GM12878 (cell line): ENCODE measurements at regions not wholly inside any gene's neighbourhood (a gene's known extent, or its start where the extent isn't known, plus 50 kb on each side); places are given as distances from the start of the nearest gene placed in this dataset.

Experiments
- ATAC-seq: fragments of 200-7000 bp; cut with Tn5 transposase; 3 replicates; pipeline ENCODE4 v1.9.1; 2020; ENCODE audit warnings: mild to moderate bottlenecking, moderate library complexity
- BruUV-seq: library from RNA; stranded (reverse); fragments of 400-500 nt; replicated peaks from 2 replicates; lab custom pipeline; 2021; lab: Mats Ljungman, UMichigan
- CTCF ChIA-PET: fragments of 300-600 bp; sonication (Branson Sonifier 250); formaldehyde crosslinking; extraction: SDS; loops from one replicate; lab custom pipeline; 2021; ENCODE audit warnings: inconsistent platforms; lab: Yijun Ruan, JAX
- POLR2A ChIA-PET: fragments of 350-600 bp; formaldehyde crosslinking; extraction: SDS; loops from one replicate; lab custom pipeline; 2021; ENCODE audit warnings: inconsistent platforms; lab: Charles Lee
- RAD21 ChIA-PET: fragments of 300-600 bp; sonication (Branson Sonifier 250); formaldehyde crosslinking; loops from one replicate; lab custom pipeline; 2023; ENCODE audit warnings: antibody characterized with exemption; ENCODE audit not compliant: unreplicated experiment; lab: Charles Lee
- SMC1A ChIA-PET: fragments of 300-600 bp; sonication (Branson Sonifier 250); formaldehyde crosslinking; loops from one replicate; lab custom pipeline; 2023; ENCODE audit not compliant: unreplicated experiment, uncharacterized antibody; lab: Charles Lee
- DNase-seq: peaks from one replicate; pipeline ENCODE4 v3.0.0-alpha.2; 2011; ENCODE audit warnings: low read depth, low spot score
- FAIRE-seq: peaks from 3 replicates; lab custom pipeline; 2011; peaks lifted over from hg19 to GRCh38; lab: Jason Lieb, UNC
- H2AFZ ChIP-seq: 2 replicates; pipeline ENCODE4 v1.6.0; 2011; ENCODE audit warnings: low read depth, low read length, control low read depth; ENCODE audit not compliant: control insufficient read depth
- H3K27ac ChIP-seq: 2 replicates; pipeline ENCODE4 v1.5.1; 2011; ENCODE audit warnings: control low read depth; ENCODE audit not compliant: control insufficient read depth, insufficient read depth
- H3K27me3 ChIP-seq, 2 experiments: replicated peaks in 1 of 2; 2 replicates each; pipeline versions ENCODE4 v1.6.0 to v1.6.1; 2011; ENCODE audit warnings: low read length in 1 of 2; ENCODE audit not compliant: control insufficient read depth in 2 of 2, insufficient read depth in 2 of 2
- H3K36me3 ChIP-seq, 2 experiments: 2 replicates each; pipeline ENCODE4 v1.5.1; 2011; ENCODE audit warnings: low read length in 1 of 2; ENCODE audit not compliant: control insufficient read depth in 2 of 2, insufficient read depth in 2 of 2
- H3K4me1 ChIP-seq: 2 replicates; pipeline ENCODE4 v1.6.1; 2011; ENCODE audit warnings: mild to moderate bottlenecking, low read length, moderate library complexity, mixed read lengths; ENCODE audit not compliant: control insufficient read depth, insufficient read depth
- H3K4me2 ChIP-seq: 2 replicates; pipeline ENCODE4 v1.6.0; 2011; ENCODE audit warnings: control low read depth; ENCODE audit not compliant: control insufficient read depth, insufficient read depth
- H3K4me3 ChIP-seq: fragments of 200-600 bp; sonication (generic); 2 replicates; pipeline ENCODE4 v1.5.1; 2016
- H3K79me2 ChIP-seq: 2 replicates; pipeline ENCODE4 v1.6.0; 2011; ENCODE audit warnings: low read length; ENCODE audit not compliant: control insufficient read depth, insufficient read depth
- H3K9ac ChIP-seq: 2 replicates; pipeline ENCODE4 v1.8.0; 2011; ENCODE audit warnings: low read length, control low read depth, mixed read lengths; ENCODE audit not compliant: control insufficient read depth, insufficient read depth
- H3K9me3 ChIP-seq: replicated peaks from 3 replicates; pipeline ENCODE4 v1.5.1; 2011; ENCODE audit warnings: mild to moderate bottlenecking, low read length; ENCODE audit not compliant: control insufficient read depth, insufficient read depth
- H4K20me1 ChIP-seq: 2 replicates; pipeline ENCODE4 v1.6.0; 2011; ENCODE audit not compliant: control insufficient read depth, insufficient read depth
- BACH1 ChIP-seq: fragments of 450-650 bp; IDR thresholded peaks from 2 replicates; pipeline ENCODE4 v1.6.1; 2017; ENCODE audit warnings: mild to moderate bottlenecking, borderline replicate concordance
- BCL11A ChIP-seq: IDR thresholded peaks from 2 replicates; pipeline ENCODE4 v1.6.1; 2011; ENCODE audit warnings: low read depth, low read length
- BHLHE40 ChIP-seq, 2 experiments: fragments of 450-650 bp in 1 of 2; IDR thresholded peaks; 2 replicates each; pipeline ENCODE4 v1.6.1; 2011 to 2017; ENCODE audit warnings: low read depth in 2 of 2, borderline replicate concordance in 1 of 2, improper control_type of control experiment in 1 of 2, low read length in 1 of 2, mild to moderate bottlenecking in 1 of 2
- FOS ChIP-seq: IDR thresholded peaks from 3 replicates; pipeline ENCODE4 v1.6.1; 2011; ENCODE audit warnings: borderline replicate concordance; ENCODE audit not compliant: insufficient read length; ENCODE audit errors: extremely low read depth
- MEF2A ChIP-seq: IDR thresholded peaks from 2 replicates; pipeline ENCODE4 v1.6.1; 2011; ENCODE audit warnings: low read depth, mild to moderate bottlenecking, low read length, moderate library complexity; ENCODE audit not compliant: insufficient read depth
- MXI1 ChIP-seq: fragments of 150-350 bp; IDR thresholded peaks from 2 replicates; pipeline ENCODE4 v1.6.1; 2011; ENCODE audit warnings: low read depth, mild to moderate bottlenecking, inconsistent platforms, low read length, improper control_type of control experiment
- MYC ChIP-seq: IDR thresholded peaks from 2 replicates; pipeline ENCODE4 v1.6.1; 2011; ENCODE audit warnings: mild to moderate bottlenecking, low read length, moderate library complexity, inconsistent platforms; ENCODE audit not compliant: insufficient read depth, insufficient replicate concordance, insufficient read length, severe bottlenecking
- NFIC ChIP-seq: IDR thresholded peaks from 2 replicates; pipeline ENCODE4 v1.6.1; 2012; ENCODE audit warnings: low read depth, mild to moderate bottlenecking, inconsistent platforms, low read length, moderate library complexity
- POU2F2 ChIP-seq: IDR thresholded peaks from 3 replicates; pipeline ENCODE4 v1.6.1; 2011; ENCODE audit warnings: low read depth, mild to moderate bottlenecking, low read length, borderline replicate concordance
- WGBS: methylation state at CpG from one replicate; pipeline ENCODE4 v1.1.6; 2016; ENCODE audit warnings: low lambda C conversion rate; ENCODE audit not compliant: insufficient replicate concordance, insufficient coverage; ENCODE audit errors: missing lambda C conversion rate; 5-methylcytosine and 5-hydroxymethylcytosine counted together
- in situ Hi-C: fragments of 300-500 bp; cut with MboI; formaldehyde crosslinking; loops from 9 replicates; pipeline ENCODE4 v1.14.3; 2018; ENCODE audit warnings: mixed read lengths
- intact Hi-C: fragments of 100-400 bp; cut with micrococcal nuclease; formaldehyde crosslinking; loops from one replicate; pipeline ENCODE4 v1.14.2; 2022; ENCODE audit not compliant: unreplicated experiment
- TF ChIP-seq, protein P1 (sequence below): IDR thresholded peaks from 2 replicates; pipeline ENCODE4 v1.6.1; 2012; ENCODE audit warnings: low read depth, low read length, improper control_type of control experiment

DNA sequence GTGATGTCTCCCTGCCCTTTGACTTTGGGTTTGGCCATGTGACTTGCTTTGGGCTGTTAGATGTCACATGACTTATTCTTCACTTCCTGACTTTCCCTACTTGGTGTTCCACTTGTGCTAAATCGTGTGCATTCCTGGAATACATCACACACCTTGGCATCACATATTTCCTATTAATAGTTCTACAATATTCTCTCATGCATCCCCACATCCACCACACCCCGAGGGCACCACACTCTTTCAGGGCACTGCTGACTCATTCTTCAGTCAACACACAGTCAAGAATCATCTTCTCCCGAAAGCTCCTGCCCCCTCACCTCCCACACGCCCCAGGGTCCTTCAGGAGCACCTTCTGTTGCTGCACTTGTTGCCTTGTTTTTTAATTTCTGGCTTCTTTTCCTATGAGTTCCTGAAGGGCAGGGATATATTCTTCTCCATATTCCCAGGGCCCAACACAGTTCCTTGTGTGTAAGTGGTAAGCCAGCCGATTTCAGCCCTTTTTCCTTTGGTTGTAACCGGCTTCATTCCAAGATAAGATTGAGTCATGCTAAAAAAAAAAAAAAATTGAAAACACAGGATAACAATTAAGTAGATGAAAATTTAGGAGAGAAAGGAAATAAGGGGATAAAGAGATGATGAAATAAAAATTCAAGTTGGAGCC is 341.4 kb downstream of the SLC4A3 start:
- 4% methylated on average over 6 of the region's 6 CpGs for WGBS

GRCh38 chr2:219969508-219969907 is 342.1 kb downstream of the SLC4A3 start:
- Histone ChIP-seq H3K4me3 (no peak overlapping the region), H4K20me1 (no peaks in the 10 kb centered on the region), H3K79me2 (no peaks in the 10 kb centered on the region), H3K4me1 (no peaks in the 10 kb centered on the region), H3K27ac (no peak overlapping the region), H3K27me3 (no peaks in the 10 kb centered on the region), H3K9me3 (no peaks in the 10 kb centered on the region), H3K4me2 (no peak overlapping the region), H3K9ac (no peak overlapping the region), H2AFZ (no peak overlapping the region), H3K36me3 (no peaks in the 10 kb centered on the region)
- intact Hi-C loops, result no loop called here
- CTCF ChIA-PET, result no interaction called here
- SMC1A ChIA-PET, result no interaction called here
- no peak for FAIRE-seq
- in situ Hi-C loops, result no loop called here
- no peak for TF ChIP-seq NFIC
- no peak for TF ChIP-seq BACH1
- TF ChIP-seq, protein P1, sequence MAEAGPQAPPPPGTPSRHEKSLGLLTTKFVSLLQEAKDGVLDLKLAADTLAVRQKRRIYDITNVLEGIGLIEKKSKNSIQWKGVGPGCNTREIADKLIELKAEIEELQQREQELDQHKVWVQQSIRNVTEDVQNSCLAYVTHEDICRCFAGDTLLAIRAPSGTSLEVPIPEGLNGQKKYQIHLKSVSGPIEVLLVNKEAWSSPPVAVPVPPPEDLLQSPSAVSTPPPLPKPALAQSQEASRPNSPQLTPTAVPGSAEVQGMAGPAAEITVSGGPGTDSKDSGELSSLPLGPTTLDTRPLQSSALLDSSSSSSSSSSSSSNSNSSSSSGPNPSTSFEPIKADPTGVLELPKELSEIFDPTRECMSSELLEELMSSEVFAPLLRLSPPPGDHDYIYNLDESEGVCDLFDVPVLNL, result no peak
- no peak for TF ChIP-seq MXI1
- TF ChIP-seq MEF2A, result no peak
- no peak for TF ChIP-seq BHLHE40 (IDR thresholded peaks at IDR 0.05; ENCODE audit: borderline replicate concordance in 1 of 2, low read depth in 2 of 2, low read length in 1 of 2)
- TF ChIP-seq FOS, result no peak
- RAD21 ChIA-PET, result no interaction called here
- no TSS peak for BruUV-seq
- POLR2A ChIA-PET, result no interaction called here
- 50% methylated on average over 4 of the region's 4 CpGs for WGBS
- no peak for DNase-seq
- no peak for ATAC-seq

More for the DNA sequence above, 341.4 kb downstream of the SLC4A3 start:
- intact Hi-C loops (no loop called here), in situ Hi-C loops (no loop called here)
- SMC1A ChIA-PET, result no interaction called here
- Histone ChIP-seq H3K79me2 (no peaks in the 10 kb centered on the region), H3K4me1 (no peaks in the 10 kb centered on the region), H3K9ac (no peak overlapping the region), H3K27ac (no peak overlapping the region), H2AFZ (no peak overlapping the region), H3K36me3 (no peaks in the 10 kb centered on the region), H3K9me3 (no peaks in the 10 kb centered on the region), H3K4me3 (no peak overlapping the region), H3K4me2 (no peak overlapping the region), H4K20me1 (no peaks in the 10 kb centered on the region), H3K27me3 (no peaks in the 10 kb centered on the region)
- FAIRE-seq (no peak), ATAC-seq (no peak), DNase-seq (no peak)
- BruUV-seq, result no TSS peak
- CTCF ChIA-PET, result interaction anchor here (0.9 kb wide), 1 partner anchor 9 kb away, joined by 3 read pairs; no protein-coding TSS in a partner anchor
- TF ChIP-seq POU2F2 (no peak), MYC (no peak), BCL11A (no peak)
- POLR2A ChIA-PET, result no interaction called here
- RAD21 ChIA-PET, result no interaction called here
